SU-DHL-6 (cell line): ENCODE measurements at regions not wholly inside any gene's neighbourhood (a gene's known extent, or its start where the extent isn't known, plus 50 kb on each side); places are given as distances from the start of the nearest gene placed in this dataset.

Experiments
- H2AFZ ChIP-seq: fragments of 200-600 bp; sonication (generic); 2 replicates; pipeline ENCODE4 v1.6.1; 2014; ENCODE audit warnings: low read depth, mild to moderate bottlenecking, moderate library complexity, mixed read lengths, antibody characterized with exemption, low read length; ENCODE audit not compliant: severe bottlenecking
- H3F3A ChIP-seq: fragments of 200-600 bp; shearing (Covaris generic); 2 replicates; pipeline ENCODE4 v1.6.0; 2016; ENCODE audit warnings: antibody characterized with exemption, mild to moderate bottlenecking; ENCODE audit not compliant: insufficient read depth
- H3K27ac ChIP-seq: fragments of 200-600 bp; sonication (generic); 2 replicates; pipeline ENCODE4 v1.5.1; 2016; ENCODE audit warnings: low read depth, mild to moderate bottlenecking, low read length, moderate library complexity, mixed read lengths
- H3K27me3 ChIP-seq: fragments of 200-600 bp; sonication (generic), shearing (Covaris generic); 2 replicates; pipeline ENCODE4 v1.6.0; 2014; ENCODE audit warnings: mild to moderate bottlenecking, low read length
- H3K36me3 ChIP-seq: fragments of 200-600 bp; sonication (generic); 2 replicates; pipeline ENCODE4 v1.6.1; 2014; ENCODE audit warnings: mild to moderate bottlenecking, low read length, mixed read lengths
- H3K4me2 ChIP-seq: fragments of 300-600, 200-600 bp; shearing (Covaris generic), sonication (generic); 2 replicates; pipeline ENCODE4 v1.6.0; 2014; ENCODE audit warnings: low read length, low read depth, mild to moderate bottlenecking; ENCODE audit not compliant: poor library complexity, severe bottlenecking
- H3K4me3 ChIP-seq: fragments of 200-600 bp; sonication (generic); 2 replicates; pipeline ENCODE4 v1.5.1; 2014; ENCODE audit warnings: antibody characterized with exemption, low read length, mild to moderate bottlenecking, mixed read lengths; ENCODE audit not compliant: insufficient read depth, poor library complexity, severe bottlenecking
- H3K79me2 ChIP-seq: fragments of 200-600 bp; sonication (generic); 2 replicates; pipeline ENCODE4 v1.6.1; 2014; ENCODE audit warnings: mild to moderate bottlenecking, low read length, moderate library complexity; ENCODE audit not compliant: insufficient read depth
- H3K9ac ChIP-seq: fragments of 200-600 bp; sonication (generic); 2 replicates; pipeline ENCODE4 v1.7.0; 2014; ENCODE audit warnings: mild to moderate bottlenecking, low read length
- H3K9me2 ChIP-seq: fragments of 200-600 bp; sonication (generic); replicated peaks from 2 replicates; pipeline ENCODE4 v1.6.1; 2014; ENCODE audit warnings: low read length; ENCODE audit not compliant: insufficient read depth
- H3K9me3 ChIP-seq: fragments of 200-600 bp; sonication (generic); 2 replicates; pipeline ENCODE4 v1.6.1; 2014; ENCODE audit warnings: low read length, mixed read lengths; ENCODE audit not compliant: insufficient read depth
- H4K20me1 ChIP-seq: fragments of 200-600 bp; sonication (generic); 2 replicates; pipeline ENCODE4 v1.6.1; 2014; ENCODE audit warnings: low read depth, mild to moderate bottlenecking, antibody characterized with exemption, low read length, moderate library complexity, mixed read lengths
- CTCF ChIP-seq: fragments of 200-600 bp; sonication (generic); IDR thresholded peaks from one replicate; pipeline ENCODE4 v1.5.1; 2017; ENCODE audit warnings: antibody characterized with exemption, mild to moderate bottlenecking, low read length, moderate library complexity; ENCODE audit not compliant: insufficient read depth, poor library complexity, severe bottlenecking
- EZH2phosphoT487 ChIP-seq: fragments of 200-600 bp; sonication (generic), shearing (Covaris generic); conservative IDR thresholded peaks from 2 replicates; pipeline ENCODE4 v1.6.1; 2018; ENCODE audit warnings: mild to moderate bottlenecking, antibody characterized with exemption, low read length, moderate library complexity, mixed read lengths

GRCh38 chr15:31264559-31265089, 62.0 kb upstream of the KLF13 start:
- H4K20me1 ChIP-seq = no peaks in the 10 kb centered on the region
- no peaks in the 10 kb centered on the region for H3K79me2 ChIP-seq
- peak overlapping the region; percentile 96 for H3K27ac ChIP-seq
- peak overlapping the region; percentile 55 for H3K4me2 ChIP-seq
- H3K9me2 ChIP-seq = no peaks in the 10 kb centered on the region
- H2AFZ ChIP-seq = no peak overlapping the region
- TF ChIP-seq CTCF (no peak), EZH2phosphoT487 (no peak)
- peak overlapping the region; percentile 53 for H3K9ac ChIP-seq
- peaks cover 43% of the 10 kb centered on the region for H3F3A ChIP-seq
- H3K4me3 ChIP-seq = no peak overlapping the region
- no peaks in the 10 kb centered on the region for H3K27me3 ChIP-seq
- no peaks in the 10 kb centered on the region for H3K9me3 ChIP-seq
- H3K36me3 ChIP-seq = no peaks in the 10 kb centered on the region

GRCh38 chr15:31265090-31265870, 61.4 kb upstream of the KLF13 start:
- H3K4me3 ChIP-seq = no peak overlapping the region
- H3K36me3 ChIP-seq = no peaks in the 10 kb centered on the region

GRCh38 chr15:31265871-31266711, 60.5 kb upstream of the KLF13 start:
- Histone ChIP-seq H3K4me3 (no peak overlapping the region), H2AFZ (no peak overlapping the region), H3K9ac (peak overlapping the region; percentile 53; the same call in 1 of the 2 replicates), H3K27ac (peak overlapping the region; percentile 96), H3K9me2 (no peaks in the 10 kb centered on the region), H3K36me3 (no peaks in the 10 kb centered on the region), H4K20me1 (no peaks in the 10 kb centered on the region), H3K9me3 (no peaks in the 10 kb centered on the region), H3K4me2 (peak overlapping the region; percentile 55), H3F3A (peaks cover 43% of the 10 kb centered on the region), H3K27me3 (no peaks in the 10 kb centered on the region), H3K79me2 (no peaks in the 10 kb centered on the region)
- TF ChIP-seq EZH2phosphoT487 (no peak), CTCF (no peak)

More at GRCh38 chr15:31265090-31265870, 61.4 kb upstream of the KLF13 start:
- Histone ChIP-seq H2AFZ (no peak overlapping the region), H3K79me2 (no peaks in the 10 kb centered on the region), H3K9me3 (no peaks in the 10 kb centered on the region), H3K27ac (peak overlapping the region; percentile 96), H3K4me2 (peak overlapping the region; percentile 55), H3F3A (peaks cover 43% of the 10 kb centered on the region), H4K20me1 (no peaks in the 10 kb centered on the region), H3K9me2 (no peaks in the 10 kb centered on the region), H3K27me3 (no peaks in the 10 kb centered on the region), H3K9ac (peak overlapping the region; percentile 53)
- TF ChIP-seq EZH2phosphoT487 (no peak), CTCF (no peak)
